PFSK-1 (cell line): ENCODE measurements at regions not wholly inside any gene's neighbourhood (a gene's known extent, or its start where the extent isn't known, plus 50 kb on each side); places are given as distances from the start of the nearest gene placed in this dataset.

ENCODE experiments used
- FOXP2 ChIP-seq: optimal IDR thresholded peaks from 2 replicates; pipeline ENCODE3; 2011; ENCODE audit warnings: borderline replicate concordance, control low read depth, inconsistent platforms; ENCODE audit not compliant: insufficient read depth; ENCODE audit errors: extremely low read length, extremely low read depth
- POLR2AphosphoS5 ChIP-seq: IDR thresholded peaks from 2 replicates; pipeline ENCODE4 v1.6.1; 2012; ENCODE audit warnings: low read depth, mild to moderate bottlenecking, control low read depth, low read length, moderate library complexity
- REST ChIP-seq, 2 experiments: IDR thresholded peaks; 2 replicates each; pipeline versions ENCODE4 v1.6.1 to v1.8.0; 2011 to 2012; ENCODE audit warnings: low read depth in 2 of 2, low read length in 2 of 2, control low read depth in 1 of 2, inconsistent platforms in 1 of 2, mild to moderate bottlenecking in 1 of 2, moderate library complexity in 1 of 2; ENCODE audit not compliant: insufficient read depth in 1 of 2
- SIN3A ChIP-seq: IDR thresholded peaks from 2 replicates; pipeline ENCODE4 v1.6.1; 2012; ENCODE audit warnings: mild to moderate bottlenecking, low read length, moderate library complexity, borderline replicate concordance; ENCODE audit not compliant: insufficient read depth
- TAF1 ChIP-seq: IDR thresholded peaks from 2 replicates; pipeline ENCODE4 v1.6.1; 2012; ENCODE audit warnings: low read length, control low read depth, borderline replicate concordance; ENCODE audit not compliant: insufficient read depth

GRCh38 chr12:126567016-126567415 is 1501.8 kb downstream of the AACS start:
- TF ChIP-seq FOXP2 = no peak
- TF ChIP-seq REST (IDR thresholded peaks at IDR 0.05; ENCODE audit: insufficient read depth in 1 of 2, low read depth in 2 of 2, low read length in 2 of 2) = no peak
- TF ChIP-seq TAF1 = no peak
- TF ChIP-seq POLR2AphosphoS5 = no peak
- no peak for TF ChIP-seq SIN3A

GRCh38 chr12:126569706-126570105 is 1504.5 kb downstream of the AACS start:
- TF ChIP-seq REST (IDR thresholded peaks at IDR 0.05; ENCODE audit: insufficient read depth in 1 of 2, low read depth in 2 of 2, low read length in 2 of 2) (peak; percentile 10 to 79; a peak in 2 of 4 replicates), TAF1 (no peak)

- TF ChIP-seq POLR2AphosphoS5 (no peak), SIN3A (no peak), FOXP2 (no peak), TAF1 (no peak), REST (IDR thresholded peaks at IDR 0.05; ENCODE audit: insufficient read depth in 1 of 2, low read depth in 2 of 2, low read length in 2 of 2) (no peak)
These were observed 1505.3 kb downstream of the AACS start for GRCh38 chr12:126570566-126570965.

GRCh38 chr12:126572170-126572569 is 1506.9 kb downstream of the AACS start:
- TF ChIP-seq SIN3A (no peak), POLR2AphosphoS5 (no peak), REST (IDR thresholded peaks at IDR 0.05; ENCODE audit: insufficient read depth in 1 of 2, low read depth in 2 of 2, low read length in 2 of 2) (no peak)

- TF ChIP-seq FOXP2 = no peak
- no peak for TF ChIP-seq SIN3A
- TF ChIP-seq TAF1 = no peak
- no peak for TF ChIP-seq POLR2AphosphoS5
- TF ChIP-seq REST (IDR thresholded peaks at IDR 0.05; ENCODE audit: insufficient read depth in 1 of 2, low read depth in 2 of 2, low read length in 2 of 2) = no peak
These were observed 1516.4 kb downstream of the AACS start for GRCh38 chr12:126581655-126582054.
